ENCODE measurements at regions not wholly inside any gene's neighbourhood (a gene's known extent, or its start where the extent isn't known, plus 50 kb on each side); places are given as distances from the start of the nearest gene placed in this dataset.

GRCh38 chr7:108634036-108634435, 64.4 kb downstream of the DNAJB9 start:
- TF ChIP-seq SUZ12 (IDR thresholded peaks at IDR 0.05; ENCODE audit: extremely low read depth, insufficient read depth, insufficient read length) (no peak), ZNF274 (IDR thresholded peaks at IDR 0.05; ENCODE audit: low read depth, low read length) (no peak)
